ENCODE measurements at regions not wholly inside any gene's neighbourhood (a gene's known extent, or its start where the extent isn't known, plus 50 kb on each side); places are given as distances from the start of the nearest gene placed in this dataset.
"Not testable (repeated sequence)": the region's sequence is repeated elsewhere in the genome, so short reads cannot be mapped to it uniquely, and the experiment has no call there.

GRCh38 chr6:144497650-144498049, 212.5 kb downstream of the UTRN start:
- TF ChIP-seq POLR2A (IDR thresholded peaks at IDR 0.05) (no peak), CTCF (IDR thresholded peaks at IDR 0.05) (no peak)
- H3K27ac ChIP-seq = no peak overlapping the region
- intact Hi-C loops (cut with DNase I) = no loop called here
- 45 to 62% methylated on average over 1 of the region's 1 CpG for WGBS, 2 donors
- H3K4me3 ChIP-seq = no peak overlapping the region
- H3K36me3 ChIP-seq (replicated peaks in 1 of 2; ENCODE audit: insufficient read depth in 1 of 2, low read depth in 2 of 2) = peaks cover 3 to 9% of the 10 kb centered on the region in 2 donors
- DNase-seq (no peak), ATAC-seq (no peak)
- no peaks in the 10 kb centered on the region for H3K9me3 ChIP-seq
- H3K27me3 ChIP-seq = no peaks in the 10 kb centered on the region
- H3K4me1 ChIP-seq = peaks cover 9% of the 10 kb centered on the region

GRCh38 chr6:144500892-144501291, 215.8 kb downstream of the UTRN start:
- Histone ChIP-seq H3K36me3 (replicated peaks in 1 of 2; ENCODE audit: insufficient read depth in 1 of 2, low read depth in 2 of 2) (peaks cover 3 to 6% of the 10 kb centered on the region in 2 donors), H3K4me1 (no peaks in the 10 kb centered on the region), H3K4me3 (no peak overlapping the region), H3K27ac (no peak overlapping the region), H3K27me3 (no peaks in the 10 kb centered on the region), H3K9me3 (peaks cover 0 to 5% (median 0%) of the 10 kb centered on the region in 3 donors)
- DNase-seq (no peak), ATAC-seq (no peak)
- intact Hi-C loops (cut with DNase I) = no loop called here
- TF ChIP-seq CTCF (IDR thresholded peaks at IDR 0.05) = no peak
- TF ChIP-seq POLR2A (IDR thresholded peaks at IDR 0.05) = no peak
- 43 to 50% methylated on average over 3 of the region's 3 CpGs for WGBS, 2 donors

GRCh38 chr6:144505214-144505613, 220.1 kb downstream of the UTRN start:
- H3K9me3 ChIP-seq; H3K4me1 ChIP-seq; H3K36me3 ChIP-seq (replicated peaks in 1 of 2; ENCODE audit: insufficient read depth in 1 of 2, low read depth in 2 of 2); H3K27me3 ChIP-seq; ATAC-seq; intact Hi-C loops (cut with DNase I); DNase-seq; H3K4me3 ChIP-seq; H3K27ac ChIP-seq: not testable (repeated sequence)
- 93 to 100% methylated on average over 4 of the region's 4 CpGs for WGBS, 2 donors

- H3K9me3 ChIP-seq; DNase-seq; H3K4me1 ChIP-seq; ATAC-seq; H3K27me3 ChIP-seq; H3K27ac ChIP-seq; H3K36me3 ChIP-seq (replicated peaks in 1 of 2; ENCODE audit: insufficient read depth in 1 of 2, low read depth in 2 of 2); H3K4me3 ChIP-seq; intact Hi-C loops (cut with DNase I): not testable (repeated sequence)
- WGBS, 2 donors = 92 to 99% methylated on average over 3 of the region's 3 CpGs
Observed at GRCh38 chr6:144506051-144506450, 220.9 kb downstream of the UTRN start.

GRCh38 chr6:144507772-144508312, 222.7 kb downstream of the UTRN start:
- H3K27ac ChIP-seq; DNase-seq; ATAC-seq; H3K36me3 ChIP-seq (replicated peaks in 1 of 2; ENCODE audit: insufficient read depth in 1 of 2, low read depth in 2 of 2); H3K4me1 ChIP-seq; intact Hi-C loops (cut with DNase I); H3K9me3 ChIP-seq; H3K27me3 ChIP-seq; H3K4me3 ChIP-seq: not testable (repeated sequence)
- 87 to 97% methylated on average over 3 to 6 of the region's 6 CpGs for WGBS, 2 donors

GRCh38 chr6:144510859-144511258, 225.7 kb downstream of the UTRN start:
- peaks cover 0 to 22% of the 10 kb centered on the region in 2 donors for H3K36me3 ChIP-seq (replicated peaks in 1 of 2; ENCODE audit: insufficient read depth in 1 of 2, low read depth in 2 of 2)
- H3K27ac ChIP-seq = no peak overlapping the region
- intact Hi-C loops (cut with DNase I) = no loop called here
- no peaks in the 10 kb centered on the region for H3K9me3 ChIP-seq
- TF ChIP-seq POLR2A (IDR thresholded peaks at IDR 0.05) (no peak), CTCF (IDR thresholded peaks at IDR 0.05) (no peak)
- WGBS, 2 donors = 92 to 95% methylated on average over 4 of the region's 4 CpGs
- no peak for DNase-seq
- H3K4me1 ChIP-seq = no peaks in the 10 kb centered on the region
- no peak for ATAC-seq
- no peak overlapping the region for H3K4me3 ChIP-seq
- H3K27me3 ChIP-seq = no peaks in the 10 kb centered on the region
